Motor neuron (in vitro differentiated cells): ENCODE measurements at regions not wholly inside any gene's neighbourhood (a gene's known extent, or its start where the extent isn't known, plus 50 kb on each side); places are given as distances from the start of the nearest gene placed in this dataset.

Experiments used
- ATAC-seq, 8 experiments: fragments of 200-7000 bp; cut with Tn5 transposase; replicated peaks in 6 of 8; 2 replicates each; pipeline ENCODE4 v1.8.0; 2021; ENCODE audit warnings: mild to moderate bottlenecking in 8 of 8, moderate library complexity in 8 of 8
- H3K27ac ChIP-seq, 2 donors: fragments of 250-450 bp; sonication (Bioruptor Pico); 2 replicates each; pipeline ENCODE4 v1.9.0; 2021; ENCODE audit warnings: antibody characterized with exemption in 2 of 2, mild to moderate bottlenecking in 2 of 2, moderate library complexity in 1 of 2
- H3K4me1 ChIP-seq, 2 donors: fragments of 250-450 bp; sonication (Bioruptor Pico); replicated peaks in 1 of 2; 2 replicates each; pipeline ENCODE4 v1.6.1; 2021; ENCODE audit warnings: antibody characterized with exemption in 2 of 2, mild to moderate bottlenecking in 2 of 2, moderate library complexity in 1 of 2
- H3K4me3 ChIP-seq, 5 donors: fragments of 250-450 bp; sonication (Bioruptor Pico); 2 replicates each; pipeline ENCODE4 v1.9.0; 2021; ENCODE audit warnings: antibody characterized with exemption in 5 of 5, mild to moderate bottlenecking in 5 of 5, moderate library complexity in 4 of 5
- WGBS, 10 experiments: fragments of 450-650 bp; shearing (Covaris generic); methylation state at CpG; one replicate each; pipeline ENCODE4 v1.0.0; 2022; 5-methylcytosine and 5-hydroxymethylcytosine counted together
- in situ Hi-C, 9 experiments: fragments of 400-800 bp; cut with MboI; loops; one replicate each; pipeline ENCODE4 v1.15.0; 2021; ENCODE audit warnings: low sequenced_read_pairs in 9 of 9, low pct_unique_long_range_greater_than_20kb in 2 of 9; ENCODE audit not compliant: unreplicated experiment in 9 of 9

- WGBS, 10 experiments: 67 to 82% (median 72%) methylated on average over 1 to 5 of the region's 19 CpGs; no CpG with 5 or more reads in 6 of the 10 experiments
- in situ Hi-C loops: no loop called here
Measured at GRCh38 chr17:77867976-77868713, 90.4 kb upstream of the TNRC6C start.

GRCh38 chr17:77869041-77869599 is 89.4 kb upstream of the TNRC6C start:
- ATAC-seq: no peak
- in situ Hi-C loops: no loop called here
- no peak overlapping the region for H3K27ac ChIP-seq

More at GRCh38 chr17:77867976-77868713, 90.4 kb upstream of the TNRC6C start:
- H3K4me3 ChIP-seq: no peak overlapping the region
- no peak for ATAC-seq
- H3K27ac ChIP-seq: no peak overlapping the region
- peaks cover 27 to 33% of the 10 kb centered on the region in 2 donors for H3K4me1 ChIP-seq

GRCh38 chr17:77869665-77870132 is 88.8 kb upstream of the TNRC6C start:
- H3K27ac ChIP-seq: no peak overlapping the region
- H3K4me1 ChIP-seq: peaks cover 19 to 31% of the 10 kb centered on the region in 2 donors
- no peak for ATAC-seq
- in situ Hi-C loops: no loop called here
- 52 to 100% (median 76%) methylated on average over 1 to 7 of the region's 10 CpGs; no CpG with 5 or more reads in 4 of the 10 experiments for WGBS, 10 experiments
- H3K4me3 ChIP-seq: no peak overlapping the region

More at GRCh38 chr17:77869041-77869599, 89.4 kb upstream of the TNRC6C start:
- no peak overlapping the region for H3K4me3 ChIP-seq
- WGBS, 10 experiments: 43 to 100% (median 73%) methylated on average over 2 to 8 of the region's 11 CpGs; no CpG with 5 or more reads in 4 of the 10 experiments
- H3K4me1 ChIP-seq: peaks cover 24 to 37% of the 10 kb centered on the region in 2 donors

GRCh38 chr17:77872199-77872598 is 86.3 kb upstream of the TNRC6C start:
- in situ Hi-C loops: no loop called here
- Histone ChIP-seq H3K4me3 (no peak overlapping the region), H3K27ac (no peak overlapping the region), H3K4me1 (peaks cover 6 to 23% of the 10 kb centered on the region in 2 donors)
- 0 to 95% (median 76%) methylated on average over 1 to 6 of the region's 11 CpGs; no CpG with 5 or more reads in 3 of the 10 experiments for WGBS, 10 experiments
- no peak for ATAC-seq

GRCh38 chr17:77872714-77873499 is 85.6 kb upstream of the TNRC6C start:
- in situ Hi-C loops: no loop called here
- no peak overlapping the region for H3K27ac ChIP-seq
- peak in 5 of 8 experiments; percentile 36 to 58 (median 49) for ATAC-seq
- WGBS, 10 experiments: 38 to 84% (median 66%) methylated on average over 2 to 21 of the region's 28 CpGs; no CpG with 5 or more reads in 3 of the 10 experiments
- peaks cover 11 to 29% of the 10 kb centered on the region in 2 donors for H3K4me1 ChIP-seq
- H3K4me3 ChIP-seq: no peak overlapping the region

- H3K27ac ChIP-seq: no peak overlapping the region
- 0 to 86% (median 40%) methylated on average over 1 to 9 of the region's 14 CpGs; no CpG with 5 or more reads in 3 of the 10 experiments for WGBS, 10 experiments
- ATAC-seq: peak in 4 of 8 experiments; percentile 13 to 47 (median 20)
- peaks cover 11 to 36% of the 10 kb centered on the region in 2 donors for H3K4me1 ChIP-seq
- in situ Hi-C loops: no loop called here
- no peak overlapping the region for H3K4me3 ChIP-seq
Measured at GRCh38 chr17:77873500-77874302, 84.8 kb upstream of the TNRC6C start.

- Histone ChIP-seq H3K27ac (no peak overlapping the region), H3K4me3 (no peak overlapping the region), H3K4me1 (peaks cover 11 to 37% of the 10 kb centered on the region in 2 donors)
- in situ Hi-C loops: no loop called here
- 0 to 100% (median 70%) methylated on average over 1 to 3 of the region's 14 CpGs; no CpG with 5 or more reads in 3 of the 10 experiments for WGBS, 10 experiments
- ATAC-seq: no peak
Measured at GRCh38 chr17:77874303-77875050, 84.0 kb upstream of the TNRC6C start.

GRCh38 chr17:77875051-77875780 is 83.3 kb upstream of the TNRC6C start:
- no peak overlapping the region for H3K27ac ChIP-seq
- H3K4me1 ChIP-seq: peaks cover 13 to 44% of the 10 kb centered on the region in 2 donors
- in situ Hi-C loops: no loop called here
- no peak overlapping the region for H3K4me3 ChIP-seq
- 10 to 89% (median 50%) methylated on average over 1 to 3 of the region's 5 CpGs; no CpG with 5 or more reads in 1 of the 10 experiments for WGBS, 10 experiments
- no peak for ATAC-seq

GRCh38 chr17:77875881-77876509 is 82.5 kb upstream of the TNRC6C start:
- in situ Hi-C loops: no loop called here
- 36 to 90% (median 76%) methylated on average over 1 to 2 of the region's 2 CpGs; no CpG with 5 or more reads in 2 of the 10 experiments for WGBS, 10 experiments
- Histone ChIP-seq H3K4me1 (peaks cover 15 to 47% of the 10 kb centered on the region in 2 donors), H3K27ac (no peak overlapping the region), H3K4me3 (no peak overlapping the region)
- ATAC-seq: peak in 2 of 8 experiments; percentile 64 to 95

GRCh38 chr17:77877036-77877435 is 81.5 kb upstream of the TNRC6C start:
- H3K4me1 ChIP-seq: peaks cover 25 to 56% of the 10 kb centered on the region in 2 donors
- WGBS, 10 experiments: 50 to 95% (median 76%) methylated on average over 1 to 3 of the region's 3 CpGs; no CpG with 5 or more reads in 5 of the 10 experiments
- H3K4me3 ChIP-seq: no peak overlapping the region
- ATAC-seq: no peak
- peak overlapping the region in 1 of 2 donors; percentile 32 for H3K27ac ChIP-seq
- in situ Hi-C loops: no loop called here
